Panc1 (cell line): ENCODE measurements at regions not wholly inside any gene's neighbourhood (a gene's known extent, or its start where the extent isn't known, plus 50 kb on each side); places are given as distances from the start of the nearest gene placed in this dataset.
"Not testable (repeated sequence)": the region's sequence is repeated elsewhere in the genome, so short reads cannot be mapped to it uniquely, and the experiment has no call there.

Experiments used
- ATAC-seq: fragments of 200-7000 bp; cut with Tn5 transposase; 2 replicates; pipeline ENCODE4 v1.9.1; 2020; ENCODE audit warnings: mild to moderate bottlenecking, moderate library complexity
- BruUV-seq: library from RNA; stranded (reverse); fragments of 400-500 nt; replicated peaks from 2 replicates; lab custom pipeline; 2021; lab: Mats Ljungman, UMichigan
- CTCF ChIA-PET: fragments of 300-600 bp; sonication (Branson Sonifier 250); formaldehyde crosslinking; loops from one replicate; lab custom pipeline; 2022; ENCODE audit warnings: antibody characterized with exemption; lab: Charles Lee
- POLR2A ChIA-PET: fragments of 300-600 bp; sonication (Branson Sonifier 250); formaldehyde crosslinking; loops from one replicate; lab custom pipeline; 2022; ENCODE audit warnings: antibody characterized with exemption; lab: Charles Lee
- DNase-seq: peaks from one replicate; pipeline ENCODE4 v3.0.0-alpha.2; 2010; ENCODE audit warnings: low read depth, low spot score
- H3K27ac ChIP-seq: 2 replicates; pipeline ENCODE4 v1.5.1; 2011; ENCODE audit warnings: mild to moderate bottlenecking, low read length, inconsistent platforms
- H3K27me3 ChIP-seq: fragments of 200-500 bp; sonication (Bioruptor generic); 2 replicates; pipeline ENCODE4 v1.6.0; 2014; ENCODE audit warnings: low read length, inconsistent platforms; ENCODE audit not compliant: control insufficient read depth, insufficient read depth
- H3K36me3 ChIP-seq: fragments of 200-500 bp; sonication (Bioruptor generic); 2 replicates; pipeline ENCODE4 v1.5.1; 2014; ENCODE audit warnings: inconsistent platforms, mild to moderate bottlenecking, low read length, moderate library complexity; ENCODE audit not compliant: control insufficient read depth, insufficient read depth
- H3K4me1 ChIP-seq: 2 replicates; pipeline ENCODE4 v1.5.1; 2011; ENCODE audit warnings: inconsistent platforms, mild to moderate bottlenecking, low read length, moderate library complexity; ENCODE audit not compliant: control insufficient read depth, insufficient read depth
- H3K4me3 ChIP-seq, 2 experiments: 2 replicates each; pipeline ENCODE4 v1.5.1; 2011 to 2012; ENCODE audit warnings: low read depth in 2 of 2, low read length in 2 of 2, mild to moderate bottlenecking in 2 of 2, inconsistent platforms in 1 of 2, moderate library complexity in 1 of 2
- H3K9me3 ChIP-seq: fragments of 200-500 bp; sonication (Bioruptor generic); 2 replicates; pipeline ENCODE4 v1.5.1; 2014; ENCODE audit warnings: low read depth, mild to moderate bottlenecking, inconsistent platforms, low read length, moderate library complexity; ENCODE audit not compliant: control insufficient read depth, insufficient read depth
- POLR2AphosphoS5 ChIP-seq: IDR thresholded peaks from 2 replicates; pipeline ENCODE4 v1.6.1; 2012; ENCODE audit warnings: mild to moderate bottlenecking, low read depth, low read length, moderate library complexity
- SIN3A ChIP-seq: IDR thresholded peaks from 2 replicates; pipeline ENCODE4 v1.6.1; 2012; ENCODE audit warnings: low read depth, mild to moderate bottlenecking, low read length, moderate library complexity, borderline replicate concordance; ENCODE audit not compliant: insufficient read depth
- TCF7L2 ChIP-seq: IDR thresholded peaks from 2 replicates; pipeline ENCODE4 v1.6.1; 2011; ENCODE audit warnings: mild to moderate bottlenecking, low read depth, low read length, inconsistent platforms
- in situ Hi-C: cut with HindIII; loops from 2 replicates; pipeline ENCODE4 v1.10.0; 2016; ENCODE audit warnings: low sequenced_read_pairs, low pct_unique_long_range_greater_than_20kb
- intact Hi-C: fragments of 100-400 bp; cut with micrococcal nuclease; formaldehyde crosslinking; loops from one replicate; pipeline ENCODE4 v1.10.0; 2022; ENCODE audit not compliant: unreplicated experiment
- TF ChIP-seq, protein P1 (sequence below): fragments of 450-650 bp; IDR thresholded peaks from 2 replicates; pipeline ENCODE4 v1.5.1; 2017; ENCODE audit warnings: mild to moderate bottlenecking
- TF ChIP-seq, protein P2 (sequence below), 2 experiments: IDR thresholded peaks; 2 replicates each; pipeline ENCODE4 v1.6.1; 2011 to 2012; ENCODE audit warnings: low read depth in 2 of 2, control low read depth in 1 of 2, low read length in 1 of 2, mild to moderate bottlenecking in 1 of 2, moderate library complexity in 1 of 2; ENCODE audit not compliant: insufficient read depth in 1 of 2

DNA sequence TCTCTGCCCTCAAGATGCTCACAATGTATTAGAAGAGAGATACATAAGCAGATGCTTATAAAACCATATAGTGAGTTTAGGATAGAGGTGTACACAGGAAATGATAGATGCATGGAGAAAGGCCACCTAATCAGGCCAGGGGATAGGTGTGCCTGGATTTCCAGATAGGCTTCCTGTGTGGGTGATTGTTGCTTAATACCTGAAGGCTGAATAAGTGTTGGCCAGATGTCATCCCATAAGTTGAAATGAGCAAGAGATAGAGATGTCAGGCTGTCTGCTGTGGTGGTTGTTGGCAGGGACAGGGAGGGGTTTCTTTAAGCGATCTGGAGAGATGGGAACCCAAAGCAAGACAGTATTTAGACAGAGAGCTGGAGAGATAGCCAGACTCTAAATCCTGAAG, 109.8 kb upstream of the SGK1 start:
- no peaks in the 10 kb centered on the region for H3K4me1 ChIP-seq
- BruUV-seq: no TSS peak
- intact Hi-C loops (no loop called here), in situ Hi-C loops (no loop called here)
- TF ChIP-seq POLR2AphosphoS5 (no peak), TCF7L2 (no peak), SIN3A (no peak)
- TF ChIP-seq, protein P1, sequence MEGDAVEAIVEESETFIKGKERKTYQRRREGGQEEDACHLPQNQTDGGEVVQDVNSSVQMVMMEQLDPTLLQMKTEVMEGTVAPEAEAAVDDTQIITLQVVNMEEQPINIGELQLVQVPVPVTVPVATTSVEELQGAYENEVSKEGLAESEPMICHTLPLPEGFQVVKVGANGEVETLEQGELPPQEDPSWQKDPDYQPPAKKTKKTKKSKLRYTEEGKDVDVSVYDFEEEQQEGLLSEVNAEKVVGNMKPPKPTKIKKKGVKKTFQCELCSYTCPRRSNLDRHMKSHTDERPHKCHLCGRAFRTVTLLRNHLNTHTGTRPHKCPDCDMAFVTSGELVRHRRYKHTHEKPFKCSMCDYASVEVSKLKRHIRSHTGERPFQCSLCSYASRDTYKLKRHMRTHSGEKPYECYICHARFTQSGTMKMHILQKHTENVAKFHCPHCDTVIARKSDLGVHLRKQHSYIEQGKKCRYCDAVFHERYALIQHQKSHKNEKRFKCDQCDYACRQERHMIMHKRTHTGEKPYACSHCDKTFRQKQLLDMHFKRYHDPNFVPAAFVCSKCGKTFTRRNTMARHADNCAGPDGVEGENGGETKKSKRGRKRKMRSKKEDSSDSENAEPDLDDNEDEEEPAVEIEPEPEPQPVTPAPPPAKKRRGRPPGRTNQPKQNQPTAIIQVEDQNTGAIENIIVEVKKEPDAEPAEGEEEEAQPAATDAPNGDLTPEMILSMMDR: no peak
- TF ChIP-seq, protein P2, sequence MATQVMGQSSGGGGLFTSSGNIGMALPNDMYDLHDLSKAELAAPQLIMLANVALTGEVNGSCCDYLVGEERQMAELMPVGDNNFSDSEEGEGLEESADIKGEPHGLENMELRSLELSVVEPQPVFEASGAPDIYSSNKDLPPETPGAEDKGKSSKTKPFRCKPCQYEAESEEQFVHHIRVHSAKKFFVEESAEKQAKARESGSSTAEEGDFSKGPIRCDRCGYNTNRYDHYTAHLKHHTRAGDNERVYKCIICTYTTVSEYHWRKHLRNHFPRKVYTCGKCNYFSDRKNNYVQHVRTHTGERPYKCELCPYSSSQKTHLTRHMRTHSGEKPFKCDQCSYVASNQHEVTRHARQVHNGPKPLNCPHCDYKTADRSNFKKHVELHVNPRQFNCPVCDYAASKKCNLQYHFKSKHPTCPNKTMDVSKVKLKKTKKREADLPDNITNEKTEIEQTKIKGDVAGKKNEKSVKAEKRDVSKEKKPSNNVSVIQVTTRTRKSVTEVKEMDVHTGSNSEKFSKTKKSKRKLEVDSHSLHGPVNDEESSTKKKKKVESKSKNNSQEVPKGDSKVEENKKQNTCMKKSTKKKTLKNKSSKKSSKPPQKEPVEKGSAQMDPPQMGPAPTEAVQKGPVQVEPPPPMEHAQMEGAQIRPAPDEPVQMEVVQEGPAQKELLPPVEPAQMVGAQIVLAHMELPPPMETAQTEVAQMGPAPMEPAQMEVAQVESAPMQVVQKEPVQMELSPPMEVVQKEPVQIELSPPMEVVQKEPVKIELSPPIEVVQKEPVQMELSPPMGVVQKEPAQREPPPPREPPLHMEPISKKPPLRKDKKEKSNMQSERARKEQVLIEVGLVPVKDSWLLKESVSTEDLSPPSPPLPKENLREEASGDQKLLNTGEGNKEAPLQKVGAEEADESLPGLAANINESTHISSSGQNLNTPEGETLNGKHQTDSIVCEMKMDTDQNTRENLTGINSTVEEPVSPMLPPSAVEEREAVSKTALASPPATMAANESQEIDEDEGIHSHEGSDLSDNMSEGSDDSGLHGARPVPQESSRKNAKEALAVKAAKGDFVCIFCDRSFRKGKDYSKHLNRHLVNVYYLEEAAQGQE (IDR thresholded peaks at IDR 0.05; ENCODE audit: insufficient read depth in 1 of 2, low read depth in 2 of 2, low read length in 1 of 2): no peak
- H3K27ac ChIP-seq: no peak overlapping the region
- no peaks in the 10 kb centered on the region for H3K27me3 ChIP-seq
- H3K36me3 ChIP-seq: no peaks in the 10 kb centered on the region
- ATAC-seq (no peak), DNase-seq (no peak)
- POLR2A ChIA-PET: no interaction called here
- no peak overlapping the region for H3K4me3 ChIP-seq
- CTCF ChIA-PET: no interaction called here
- H3K9me3 ChIP-seq: no peaks in the 10 kb centered on the region

DNA sequence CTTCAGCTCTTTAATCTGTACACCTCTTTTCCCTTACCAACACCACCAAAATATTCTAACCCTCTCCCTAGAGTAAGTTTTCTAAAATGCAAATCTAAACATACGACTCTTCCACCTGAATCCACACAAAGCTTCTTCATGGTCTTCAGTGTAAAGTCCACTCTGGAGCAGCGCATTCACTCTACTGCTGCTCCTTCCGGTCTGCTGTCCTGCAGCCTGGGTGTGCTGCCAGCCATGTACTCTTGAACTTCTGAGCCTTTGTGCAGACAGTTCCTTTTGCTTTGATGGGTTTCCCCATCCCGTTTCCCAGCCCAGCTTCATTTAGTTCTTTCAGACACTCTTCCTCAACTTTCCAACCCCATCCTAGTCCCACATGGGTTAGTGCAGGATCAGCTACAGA, 108.7 kb upstream of the SGK1 start:
- BruUV-seq: no TSS peak
- H3K27me3 ChIP-seq: no peaks in the 10 kb centered on the region
- no peaks in the 10 kb centered on the region for H3K4me1 ChIP-seq
- ChIA-PET POLR2A (interaction anchor here (0.5 kb wide), 1 partner anchor 13 kb away, joined by 6 read pairs; no protein-coding TSS in a partner anchor), CTCF (no interaction called here)
- intact Hi-C loops (no loop called here), in situ Hi-C loops (no loop called here)
- no peak overlapping the region for H3K27ac ChIP-seq
- DNase-seq (no peak), ATAC-seq (no peak)
- no peaks in the 10 kb centered on the region for H3K36me3 ChIP-seq
- no peaks in the 10 kb centered on the region for H3K9me3 ChIP-seq
- TF ChIP-seq POLR2AphosphoS5 (no peak), TCF7L2 (no peak), SIN3A (no peak)
- TF ChIP-seq, protein P1: no peak
- no peak overlapping the region for H3K4me3 ChIP-seq

DNA sequence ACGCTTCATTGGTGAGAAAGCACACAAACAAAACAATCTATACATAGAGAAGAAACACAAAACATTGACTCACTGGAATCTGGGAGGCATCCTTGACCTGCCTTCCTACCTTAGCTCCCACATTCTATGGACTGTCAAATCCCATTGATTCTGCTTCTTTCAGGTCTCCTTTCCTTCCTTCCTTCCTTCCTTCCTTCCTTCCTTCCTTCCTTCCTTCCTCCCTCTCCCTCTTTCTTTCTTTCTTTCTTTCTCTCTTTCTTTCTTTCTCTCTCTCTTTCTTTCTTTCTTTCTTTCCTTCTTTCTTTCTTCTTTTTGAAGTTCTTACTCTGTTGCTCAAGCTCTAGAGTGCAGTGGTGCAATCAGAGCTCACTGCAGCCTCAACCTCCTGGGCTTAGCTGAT, 108.0 kb upstream of the SGK1 start:
- in situ Hi-C loops, H3K9me3 ChIP-seq, ATAC-seq, DNase-seq, H3K4me3 ChIP-seq, H3K27me3 ChIP-seq, intact Hi-C loops, H3K27ac ChIP-seq, H3K36me3 ChIP-seq, CTCF ChIA-PET, H3K4me1 ChIP-seq, BruUV-seq: not testable (repeated sequence)
- POLR2A ChIA-PET: interaction anchor here (0.5 to 0.7 kb wide), 2 partner anchors 12 to 64 kb away, joined by 3 to 6 read pairs; no protein-coding TSS in a partner anchor
